K562 (cell line): ENCODE measurements at regions not wholly inside any gene's neighbourhood (a gene's known extent, or its start where the extent isn't known, plus 50 kb on each side); places are given as distances from the start of the nearest gene placed in this dataset.

Experiments used
- ATAC-seq: fragments of 200-7000 bp; cut with Tn5 transposase; 3 replicates; pipeline ENCODE4 v1.9.1; 2020; ENCODE audit warnings: moderate library complexity
- BruUV-seq: library from RNA; stranded (reverse); fragments of 400-500 nt; replicated peaks from 2 replicates; lab custom pipeline; 2021; lab: Mats Ljungman, UMichigan
- CTCF ChIA-PET: fragments of 300-600 bp; formaldehyde crosslinking; extraction: SDS; loops from one replicate; lab custom pipeline; 2021; ENCODE audit warnings: low intra/inter-chr PET ratio; lab: Yijun Ruan, JAX
- POLR2A ChIA-PET: fragments of 300-600, 350-650 bp; sonication (Branson Sonifier 250); formaldehyde crosslinking; extraction: SDS; loops from one replicate; lab custom pipeline; 2021; ENCODE audit warnings: antibody characterized with exemption, inconsistent platforms; lab: Yijun Ruan, JAX
- DNase-seq, 4 experiments: peaks; one replicate each; pipeline versions ENCODE4 v3.0.0 to v3.0.0-alpha.2; 2011 to 2018; ENCODE audit warnings: low spot score in 3 of 4, mixed read lengths in 3 of 4; ENCODE audit errors: extremely low read depth in 1 of 4
- FAIRE-seq: peaks from 2 replicates; lab custom pipeline; 2011; peaks lifted over from hg19 to GRCh38; lab: Jason Lieb, UNC
- H2AFZ ChIP-seq: 2 replicates; pipeline ENCODE4 v1.6.0; 2011; ENCODE audit warnings: low read depth, low read length, control low read depth, inconsistent platforms
- H3K27ac ChIP-seq: fragments of 200-600 bp; 3 replicates; pipeline ENCODE4 v1.8.0; 2011; ENCODE audit warnings: low read depth, mild to moderate bottlenecking, control low read depth, inconsistent platforms, low read length, moderate library complexity, mixed read lengths; ENCODE audit errors: extremely low read depth
- H3K27me3 ChIP-seq, 2 experiments: fragments of 300-600 bp in 1 of 2; 2 replicates in 1 of 2; 3 replicates in 1 of 2; pipeline versions ENCODE4 v1.6.0 to v1.8.0; 2011; ENCODE audit warnings: inconsistent platforms in 2 of 2, low read length in 2 of 2, mild to moderate bottlenecking in 1 of 2, mixed read lengths in 1 of 2, moderate library complexity in 1 of 2; ENCODE audit not compliant: control insufficient read depth in 2 of 2, insufficient read depth in 2 of 2
- H3K36me3 ChIP-seq: fragments of 300-600 bp; 3 replicates; pipeline ENCODE4 v1.8.0; 2011; ENCODE audit warnings: mild to moderate bottlenecking, low read length, inconsistent platforms; ENCODE audit not compliant: control insufficient read depth, insufficient read depth
- H3K4me1 ChIP-seq, 2 experiments: fragments of 200-600 bp in 1 of 2; replicated peaks in 1 of 2; 2 replicates in 1 of 2; 3 replicates in 1 of 2; pipeline versions ENCODE4 v1.5.1 to v1.8.0; 2011; ENCODE audit warnings: inconsistent platforms in 2 of 2, low read length in 2 of 2, mild to moderate bottlenecking in 1 of 2, mixed read lengths in 1 of 2, moderate library complexity in 1 of 2; ENCODE audit not compliant: control insufficient read depth in 2 of 2, insufficient read depth in 2 of 2
- H3K4me2 ChIP-seq: 2 replicates; pipeline ENCODE4 v1.6.1; 2011; ENCODE audit warnings: low read length, control low read depth, inconsistent platforms, mixed read lengths; ENCODE audit not compliant: insufficient read depth
- H3K4me3 ChIP-seq: fragments of 200-600 bp; sonication (generic), shearing (Covaris generic); 2 replicates; pipeline ENCODE4 v1.5.1; 2016; ENCODE audit warnings: control low read depth, inconsistent platforms
- H3K79me2 ChIP-seq: fragments of 200-600 bp; 3 replicates; pipeline ENCODE4 v1.8.0; 2011; ENCODE audit warnings: low read length, inconsistent platforms; ENCODE audit not compliant: control insufficient read depth, insufficient read depth
- H3K9ac ChIP-seq, 2 experiments: 2 replicates each; pipeline versions ENCODE4 v1.6.0 to v1.6.1; 2011; ENCODE audit warnings: low read depth in 2 of 2, low read length in 2 of 2, control low read depth in 1 of 2, inconsistent platforms in 1 of 2, mild to moderate bottlenecking in 1 of 2, mixed read lengths in 1 of 2; ENCODE audit not compliant: insufficient read depth in 1 of 2
- H3K9me1 ChIP-seq: one replicate; pipeline ENCODE4 v1.6.0; 2011; ENCODE audit warnings: inconsistent platforms, mild to moderate bottlenecking, low read length, moderate library complexity; ENCODE audit not compliant: control insufficient read depth, insufficient read depth
- H3K9me3 ChIP-seq: replicated peaks from 2 replicates; pipeline ENCODE4 v1.5.1; 2011; ENCODE audit warnings: low read depth, low read length, inconsistent platforms; ENCODE audit not compliant: control insufficient read depth, insufficient read depth
- H4K20me1 ChIP-seq: replicated peaks from 2 replicates; pipeline ENCODE4 v1.6.1; 2011; ENCODE audit warnings: low read length, inconsistent platforms, mixed read lengths; ENCODE audit not compliant: control insufficient read depth, insufficient read depth
- GABPA ChIP-seq: fragments of 200-800 bp; sonication (Bioruptor generic); conservative IDR thresholded peaks from 2 replicates; pipeline ENCODE4 v1.6.1; 2016; ENCODE audit warnings: low read depth, missing genetic modification characterization, missing compliant biosample characterization
- HCFC1 ChIP-seq: IDR thresholded peaks from 2 replicates; pipeline ENCODE4 v1.6.1; 2012; ENCODE audit warnings: low read depth, low read length, improper control_type of control experiment
- MAX ChIP-seq: sonication (generic); formaldehyde crosslinking; IDR thresholded peaks from 2 replicates; pipeline ENCODE4 v1.9.0; 2022; ENCODE audit warnings: mild to moderate bottlenecking, missing genetic modification reagents
- MBD1 ChIP-seq: fragments of 250-450 bp; sonication (Bioruptor Pico); IDR thresholded peaks from 2 replicates; pipeline ENCODE4 v1.8.0; 2022; ENCODE audit warnings: inconsistent platforms
- NFE2L1 ChIP-seq: fragments of 450-650 bp; IDR thresholded peaks from 2 replicates; pipeline ENCODE4 v1.6.1; 2016; ENCODE audit warnings: missing genetic modification characterization, low read depth, mild to moderate bottlenecking, missing compliant biosample characterization, moderate library complexity, borderline replicate concordance
- NR2C1 ChIP-seq, 2 experiments: fragments of 450-650 bp; IDR thresholded peaks; 2 replicates each; pipeline ENCODE4 v1.6.1; 2017; ENCODE audit warnings: mild to moderate bottlenecking in 2 of 2, antibody characterized with exemption in 1 of 2, inconsistent platforms in 1 of 2, missing compliant biosample characterization in 1 of 2, missing genetic modification characterization in 1 of 2
- SP2 ChIP-seq: IDR thresholded peaks from 2 replicates; pipeline ENCODE4 v1.6.1; 2011; ENCODE audit warnings: mild to moderate bottlenecking, low read depth, low read length, moderate library complexity; ENCODE audit not compliant: poor library complexity, severe bottlenecking; ENCODE audit errors: extremely low read depth
- TEAD2 ChIP-seq: fragments of 450-650 bp; IDR thresholded peaks from 2 replicates; pipeline ENCODE4 v1.6.1; 2016; ENCODE audit warnings: missing genetic modification characterization, control low read depth, missing compliant biosample characterization
- USF1 ChIP-seq: sonication (generic); formaldehyde crosslinking; IDR thresholded peaks from 2 replicates; pipeline ENCODE4 v1.9.0; 2022; ENCODE audit warnings: mild to moderate bottlenecking, missing genetic modification reagents
- ZEB2 ChIP-seq: fragments of 450-650 bp; IDR thresholded peaks from 2 replicates; pipeline ENCODE4 v1.6.1; 2016
- ZNF518B ChIP-seq: fragments of 250-450 bp; sonication (Bioruptor Pico); IDR thresholded peaks from 2 replicates; pipeline ENCODE4 v1.5.0; 2021; ENCODE audit warnings: mild to moderate bottlenecking, moderate library complexity
- WGBS: fragments of 100-300 bp; shearing (Covaris generic); methylation state at CpG from one replicate; pipeline ENCODE4 v1.1.6; 2016; ENCODE audit warnings: low coverage, mixed read lengths; ENCODE audit not compliant: insufficient coverage; ENCODE audit errors: missing lambda C conversion rate; 5-methylcytosine and 5-hydroxymethylcytosine counted together
- in situ Hi-C: fragments of 300-500 bp; cut with MboI; formaldehyde crosslinking; loops from 4 replicates; pipeline ENCODE4 v1.15.0; 2018; ENCODE audit warnings: inconsistent platforms, mixed read lengths
- intact Hi-C: fragments of 100-400 bp; cut with micrococcal nuclease; formaldehyde crosslinking; loops from 2 replicates; pipeline ENCODE4 v1.14.2; 2022

- no peaks in the 10 kb centered on the region for H3K9me3 ChIP-seq
- TF ChIP-seq ZEB2 (no peak), SP2 (no peak), MBD1 (CRISPR knock-in tag) (no peak), NR2C1 (IDR thresholded peaks at IDR 0.05) (no peak), NR2C1 (tag; IDR thresholded peaks at IDR 0.05) (no peak), MAX (CRISPR knock-in tag) (no peak), HCFC1 (no peak), ZNF518B (CRISPR knock-in tag) (no peak), NFE2L1 (tag) (no peak), GABPA (tag) (no peak), TEAD2 (tag) (no peak), USF1 (CRISPR knock-in tag) (no peak)
- H3K9me1 ChIP-seq: no peaks in the 10 kb centered on the region
- H3K4me2 ChIP-seq: no peak overlapping the region
- ChIA-PET POLR2A (interaction anchor here (0.6 kb wide), 1 partner anchor 946 kb away, joined by 4 read pairs; no protein-coding TSS in a partner anchor), CTCF (no interaction called here)
- intact Hi-C loops (no loop called here), in situ Hi-C loops (no loop called here)
- 3% methylated on average over 8 of the region's 8 CpGs for WGBS
- no TSS peak for BruUV-seq
- no peaks in the 10 kb centered on the region for H3K79me2 ChIP-seq
- H3K36me3 ChIP-seq: no peaks in the 10 kb centered on the region
- FAIRE-seq (no peak), DNase-seq (no peak), ATAC-seq (no peak)
- no peak overlapping the region for H2AFZ ChIP-seq
- H3K4me3 ChIP-seq: no peak overlapping the region
- H3K27me3 ChIP-seq: no peaks in the 10 kb centered on the region
- no peak overlapping the region for H3K27ac ChIP-seq
- no peak overlapping the region for H3K9ac ChIP-seq
- no peaks in the 10 kb centered on the region for H3K4me1 ChIP-seq
- H4K20me1 ChIP-seq: no peaks in the 10 kb centered on the region
Observed at GRCh38 chr9:105912863-105913516, 218.6 kb downstream of the TMEM38B start.
